ENCODE measurements at regions not wholly inside any gene's neighbourhood (a gene's known extent, or its start where the extent isn't known, plus 50 kb on each side); places are given as distances from the start of the nearest gene placed in this dataset.

DNA sequence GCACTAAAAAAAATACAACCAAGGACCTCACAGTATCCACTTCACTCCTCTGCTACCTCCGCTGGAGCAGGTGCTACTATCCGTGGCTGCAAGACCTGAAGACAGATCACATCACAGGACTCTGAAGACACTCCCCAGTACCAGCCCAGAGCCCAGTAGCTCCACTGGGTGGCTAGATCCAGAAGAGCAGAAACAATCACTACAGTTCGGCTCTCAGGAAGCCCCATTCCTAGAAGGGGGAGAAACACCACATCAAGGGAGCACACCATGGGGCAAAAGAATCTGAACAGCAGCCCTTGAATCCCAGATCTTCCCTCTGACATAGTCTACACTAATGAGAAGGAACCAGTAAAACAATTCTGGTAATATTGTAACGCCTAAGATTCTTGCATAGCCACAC, 494.0 kb upstream of the FAT3 start:
- H3K4me3 Mint-ChIP-seq = no peak overlapping the region
- no peaks in the 10 kb centered on the region for H3K36me3 Mint-ChIP-seq (ENCODE audit: low read depth)
- H3K4me1 Mint-ChIP-seq (ENCODE audit: low read depth) = no peaks in the 10 kb centered on the region
- H3K9me3 Mint-ChIP-seq = peaks cover 42% of the 10 kb centered on the region
- H3K27ac Mint-ChIP-seq = no peak overlapping the region
- DNase-seq (ENCODE audit: low spot score) = no peak
- no peaks in the 10 kb centered on the region for H3K27me3 Mint-ChIP-seq (ENCODE audit: low read depth)

DNA sequence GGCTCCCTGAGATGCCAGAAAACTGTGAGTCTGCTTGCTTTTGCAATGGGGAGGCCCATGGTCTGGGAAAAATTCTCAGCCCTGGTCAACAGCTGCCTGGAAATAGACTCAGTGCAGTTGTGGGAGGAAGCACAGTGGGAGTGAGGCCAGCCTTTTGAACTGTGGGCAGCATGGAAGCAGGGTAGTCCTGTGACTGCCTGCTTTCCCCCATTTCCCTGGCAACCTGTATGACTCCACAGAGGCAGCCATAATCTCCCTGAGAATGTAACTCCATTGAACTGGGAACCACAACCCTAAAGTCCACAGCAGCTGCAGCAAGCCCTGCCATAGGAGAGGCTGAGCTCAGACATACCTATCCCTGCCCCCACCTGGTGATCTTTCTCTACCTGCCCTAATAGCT, 494.6 kb upstream of the FAT3 start:
- DNase-seq (ENCODE audit: low spot score) = no peak
- peaks cover 36% of the 10 kb centered on the region for H3K9me3 Mint-ChIP-seq
- no peak overlapping the region for H3K4me3 Mint-ChIP-seq
- H3K27ac Mint-ChIP-seq = no peak overlapping the region
- no peaks in the 10 kb centered on the region for H3K27me3 Mint-ChIP-seq (ENCODE audit: low read depth)
- H3K4me1 Mint-ChIP-seq (ENCODE audit: low read depth) = no peaks in the 10 kb centered on the region
- H3K36me3 Mint-ChIP-seq (ENCODE audit: low read depth) = no peaks in the 10 kb centered on the region

DNA sequence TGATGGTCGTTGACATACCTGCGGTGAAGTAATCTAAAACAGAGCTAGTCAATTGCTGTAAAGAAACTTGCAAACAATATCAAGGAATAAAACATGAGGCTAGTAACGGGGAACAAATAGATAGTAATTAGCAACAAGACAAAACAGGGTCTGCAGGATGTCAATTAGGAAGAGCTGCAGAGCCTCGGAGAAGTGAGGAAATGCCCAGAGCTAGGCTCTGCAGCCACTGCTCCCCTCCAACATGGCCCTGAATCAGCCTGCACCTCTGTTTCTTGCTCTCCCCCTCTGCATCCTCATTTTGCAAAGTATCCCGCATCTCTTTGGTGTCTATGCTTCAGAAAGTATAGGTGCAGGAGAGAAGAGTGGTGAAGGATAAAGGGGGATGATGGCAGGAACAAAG, 507.4 kb upstream of the FAT3 start:
- DNase-seq (ENCODE audit: low spot score) = no peak
- Mint-ChIP-seq H3K9me3 (peaks cover 6% of the 10 kb centered on the region), H3K4me1 (ENCODE audit: low read depth) (no peaks in the 10 kb centered on the region), H3K4me3 (no peak overlapping the region), H3K36me3 (ENCODE audit: low read depth) (no peaks in the 10 kb centered on the region), H3K27ac (no peak overlapping the region), H3K27me3 (ENCODE audit: low read depth) (no peaks in the 10 kb centered on the region)

DNA sequence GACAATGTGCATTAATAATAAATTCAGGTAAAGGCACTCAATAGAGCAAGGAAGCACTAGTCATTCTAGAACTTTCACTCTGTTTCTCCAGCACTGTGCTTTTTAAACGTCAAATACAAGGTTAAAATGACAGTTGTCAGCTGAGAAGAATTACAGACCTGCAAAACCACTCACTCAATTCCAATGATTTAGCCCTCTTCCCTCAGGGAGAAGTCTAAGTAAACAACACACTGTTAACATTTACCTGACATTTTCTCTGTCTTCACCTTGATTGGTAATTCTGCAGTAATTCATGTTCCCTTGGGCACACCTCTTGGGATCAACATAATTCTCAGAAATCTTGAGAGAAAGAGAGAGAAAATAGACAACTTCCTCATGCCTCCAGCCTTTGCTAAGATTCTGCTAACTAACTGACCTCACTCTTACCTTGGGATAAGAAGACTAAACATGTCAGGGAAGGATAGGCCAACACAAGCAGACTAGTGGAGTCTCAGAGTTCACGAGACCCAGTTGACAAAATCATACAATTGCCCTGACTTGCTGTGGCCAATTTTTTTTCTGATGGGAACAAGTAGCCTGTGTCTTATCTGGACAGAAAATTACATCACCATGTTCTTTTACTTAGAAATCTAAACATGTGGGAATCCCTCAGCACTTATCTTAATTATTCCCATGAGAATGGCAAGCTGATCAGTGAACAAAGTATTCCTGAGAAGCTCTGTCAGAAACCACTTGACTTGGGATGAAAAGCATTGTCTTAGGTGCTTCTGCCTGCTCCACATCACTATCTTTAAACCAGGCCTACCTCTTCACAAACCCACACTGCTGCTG, 516.8 kb upstream of the FAT3 start:
- Mint-ChIP-seq H3K4me1 (ENCODE audit: low read depth) (no peaks in the 10 kb centered on the region), H3K9me3 (peaks cover 12% of the 10 kb centered on the region), H3K36me3 (ENCODE audit: low read depth) (no peaks in the 10 kb centered on the region), H3K4me3 (no peak overlapping the region), H3K27me3 (ENCODE audit: low read depth) (no peaks in the 10 kb centered on the region), H3K27ac (no peak overlapping the region)
- no peak for DNase-seq (ENCODE audit: low spot score)

DNA sequence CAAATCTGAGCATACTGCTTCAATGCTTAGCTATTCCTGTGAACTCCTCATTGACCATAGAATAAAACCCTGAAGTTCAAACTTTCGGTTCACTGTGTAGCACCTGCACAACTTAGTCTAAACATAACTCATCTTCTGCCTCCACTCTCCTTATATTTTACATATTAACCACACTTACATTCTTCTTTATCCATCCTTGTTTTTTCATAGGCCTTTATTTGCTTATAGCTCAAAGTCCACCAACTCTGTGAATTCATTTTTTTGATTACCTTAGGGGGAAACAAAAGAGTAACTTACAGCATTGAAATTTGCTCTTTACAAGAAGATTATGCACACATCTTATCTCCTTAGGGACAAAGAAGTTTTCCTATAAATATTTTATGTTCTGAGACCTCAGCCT, 521.6 kb upstream of the FAT3 start:
- H3K27ac Mint-ChIP-seq = no peak overlapping the region
- H3K4me3 Mint-ChIP-seq = no peak overlapping the region
- no peak for DNase-seq (ENCODE audit: low spot score)
- H3K36me3 Mint-ChIP-seq (ENCODE audit: low read depth) = no peaks in the 10 kb centered on the region
- peaks cover 15% of the 10 kb centered on the region for H3K9me3 Mint-ChIP-seq
- no peaks in the 10 kb centered on the region for H3K27me3 Mint-ChIP-seq (ENCODE audit: low read depth)
- no peaks in the 10 kb centered on the region for H3K4me1 Mint-ChIP-seq (ENCODE audit: low read depth)

DNA sequence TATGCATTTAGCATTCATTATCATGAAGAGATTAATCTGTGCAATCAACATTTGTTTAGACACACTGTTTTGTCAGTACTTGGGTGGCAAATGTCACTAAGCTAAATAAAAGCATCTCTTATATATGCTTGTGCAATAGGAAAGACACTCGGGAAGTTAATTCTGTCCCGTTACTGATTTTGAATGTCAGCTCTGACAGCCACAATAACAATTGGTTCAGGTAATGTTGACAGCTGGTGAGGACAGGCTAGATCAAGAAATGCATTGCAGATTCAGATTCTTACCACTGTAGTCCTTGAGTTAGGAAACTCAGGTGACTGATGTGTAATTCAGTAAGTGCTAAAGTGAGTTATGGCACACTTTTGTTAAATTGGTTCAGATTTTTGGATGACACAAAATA, 523.8 kb upstream of the FAT3 start:
- no peaks in the 10 kb centered on the region for H3K36me3 Mint-ChIP-seq (ENCODE audit: low read depth)
- H3K4me1 Mint-ChIP-seq (ENCODE audit: low read depth) = no peaks in the 10 kb centered on the region
- peaks cover 20% of the 10 kb centered on the region for H3K9me3 Mint-ChIP-seq
- DNase-seq (ENCODE audit: low spot score) = no peak
- H3K27ac Mint-ChIP-seq = no peak overlapping the region
- H3K27me3 Mint-ChIP-seq (ENCODE audit: low read depth) = no peaks in the 10 kb centered on the region
- no peak overlapping the region for H3K4me3 Mint-ChIP-seq

DNA sequence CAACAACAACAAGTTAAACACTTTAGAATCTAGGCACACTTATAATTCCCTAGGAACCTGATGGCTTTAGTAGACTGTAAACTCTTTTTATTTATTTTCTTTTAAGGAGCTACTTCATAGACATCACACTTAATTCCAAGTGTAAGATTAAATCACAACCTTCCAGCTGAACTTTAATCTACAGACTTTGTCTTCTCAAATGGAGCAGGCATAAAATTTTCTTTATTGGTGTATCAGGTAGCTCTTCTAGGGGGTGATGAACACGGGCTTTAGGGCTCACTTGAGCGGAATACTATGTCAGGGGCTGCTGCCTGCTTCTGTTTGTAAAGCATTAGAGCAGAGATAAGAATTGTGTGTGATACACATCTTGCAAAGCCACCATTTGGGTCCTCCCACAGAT, 525.8 kb upstream of the FAT3 start:
- H3K4me1 Mint-ChIP-seq (ENCODE audit: low read depth) = no peaks in the 10 kb centered on the region
- H3K27ac Mint-ChIP-seq = no peak overlapping the region
- H3K4me3 Mint-ChIP-seq = no peak overlapping the region
- no peaks in the 10 kb centered on the region for H3K27me3 Mint-ChIP-seq (ENCODE audit: low read depth)
- peaks cover 21% of the 10 kb centered on the region for H3K9me3 Mint-ChIP-seq
- no peaks in the 10 kb centered on the region for H3K36me3 Mint-ChIP-seq (ENCODE audit: low read depth)
- DNase-seq (ENCODE audit: low spot score) = no peak

DNA sequence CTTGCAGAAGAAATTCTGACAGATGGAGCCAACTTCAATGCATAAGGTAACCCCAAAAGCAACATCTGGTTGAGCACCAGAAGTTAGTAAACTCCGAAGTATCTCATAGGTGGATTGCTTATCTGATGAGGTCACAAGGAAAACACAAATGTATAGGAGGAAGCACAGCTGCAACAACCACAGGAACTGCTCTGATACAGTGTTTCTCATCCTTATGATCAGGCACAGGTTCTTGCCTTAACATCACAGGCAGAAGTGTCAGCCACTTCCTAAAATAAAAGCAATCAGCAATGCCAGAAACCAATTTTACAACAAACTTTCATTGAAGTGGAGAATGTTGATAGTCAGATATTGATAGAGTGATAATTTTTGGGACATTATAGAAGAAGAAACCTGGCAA, 530.3 kb upstream of the FAT3 start:
- Mint-ChIP-seq H3K27ac (no peak overlapping the region), H3K4me1 (ENCODE audit: low read depth) (no peaks in the 10 kb centered on the region), H3K9me3 (peaks cover 18% of the 10 kb centered on the region), H3K4me3 (no peak overlapping the region), H3K36me3 (ENCODE audit: low read depth) (no peaks in the 10 kb centered on the region), H3K27me3 (ENCODE audit: low read depth) (no peaks in the 10 kb centered on the region)
- DNase-seq (ENCODE audit: low spot score) = no peak

DNA sequence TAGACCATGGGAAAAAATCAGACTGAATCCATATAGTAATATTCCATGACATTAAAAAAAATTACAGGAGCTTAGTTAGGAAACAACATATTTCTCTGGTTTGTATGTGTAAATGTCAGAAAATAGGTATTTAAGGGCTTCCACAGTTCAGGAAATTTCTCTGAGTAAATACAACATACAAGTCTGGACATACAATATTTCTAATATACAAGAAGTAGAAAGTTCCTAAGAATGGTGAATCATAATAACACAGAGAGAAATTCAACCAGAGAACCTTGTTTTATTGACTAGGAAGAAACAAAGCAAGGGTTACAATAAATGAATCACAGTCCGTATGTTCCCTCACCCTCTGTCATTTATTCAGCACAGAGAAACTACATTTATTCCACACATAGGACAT, 532.7 kb upstream of the FAT3 start:
- Mint-ChIP-seq H3K9me3 (peaks cover 17% of the 10 kb centered on the region), H3K27me3 (ENCODE audit: low read depth) (no peaks in the 10 kb centered on the region), H3K27ac (no peak overlapping the region), H3K4me3 (no peak overlapping the region), H3K4me1 (ENCODE audit: low read depth) (no peaks in the 10 kb centered on the region), H3K36me3 (ENCODE audit: low read depth) (no peaks in the 10 kb centered on the region)
- DNase-seq (ENCODE audit: low spot score) = no peak

DNA sequence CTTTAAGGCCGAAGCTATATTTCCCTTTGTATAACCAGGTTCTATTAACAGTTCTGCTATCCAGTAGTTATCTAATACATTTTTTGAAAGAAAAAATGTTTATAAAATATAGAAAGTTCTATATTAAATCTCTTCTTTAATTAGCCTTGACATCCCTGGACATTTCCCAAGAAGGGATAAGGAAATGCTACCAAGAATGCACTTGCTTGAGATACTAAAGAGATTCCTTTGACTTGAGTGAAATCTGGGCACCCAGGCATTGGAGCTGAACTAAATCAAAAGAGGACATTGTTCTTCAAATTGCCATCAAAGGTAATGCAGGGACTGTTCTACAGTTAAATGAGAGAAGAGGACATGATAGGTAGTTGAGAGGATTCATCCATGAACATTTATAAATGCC, 535.9 kb upstream of the FAT3 start:
- Mint-ChIP-seq H3K27me3 (ENCODE audit: low read depth) (no peaks in the 10 kb centered on the region), H3K9me3 (peaks cover 13% of the 10 kb centered on the region), H3K27ac (no peak overlapping the region), H3K36me3 (ENCODE audit: low read depth) (no peaks in the 10 kb centered on the region), H3K4me3 (no peak overlapping the region), H3K4me1 (ENCODE audit: low read depth) (no peaks in the 10 kb centered on the region)
- DNase-seq (ENCODE audit: low spot score) = no peak

DNA sequence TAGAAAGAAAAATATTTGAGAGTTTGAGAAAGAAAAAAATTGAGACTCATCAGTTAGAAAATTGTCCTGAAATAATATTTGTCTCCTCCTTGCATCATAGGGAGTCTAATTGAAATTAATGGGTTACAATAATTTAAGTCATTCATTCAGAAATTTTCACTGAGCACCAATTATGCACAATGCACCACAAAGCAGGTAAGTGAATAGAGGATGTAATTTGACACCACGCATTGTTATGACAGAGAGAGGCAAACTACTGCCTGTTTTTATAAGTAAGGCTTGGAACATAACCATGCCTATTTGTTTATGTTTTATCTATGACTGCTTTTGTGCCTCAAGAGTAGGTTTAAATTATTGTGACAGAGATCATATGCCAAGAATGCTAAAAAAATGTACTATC, 537.9 kb upstream of the FAT3 start:
- Mint-ChIP-seq H3K4me1 (ENCODE audit: low read depth) (no peaks in the 10 kb centered on the region), H3K9me3 (peaks cover 8% of the 10 kb centered on the region), H3K36me3 (ENCODE audit: low read depth) (no peaks in the 10 kb centered on the region), H3K27ac (no peak overlapping the region), H3K27me3 (ENCODE audit: low read depth) (no peaks in the 10 kb centered on the region), H3K4me3 (no peak overlapping the region)
- DNase-seq (ENCODE audit: low spot score) = no peak

DNA sequence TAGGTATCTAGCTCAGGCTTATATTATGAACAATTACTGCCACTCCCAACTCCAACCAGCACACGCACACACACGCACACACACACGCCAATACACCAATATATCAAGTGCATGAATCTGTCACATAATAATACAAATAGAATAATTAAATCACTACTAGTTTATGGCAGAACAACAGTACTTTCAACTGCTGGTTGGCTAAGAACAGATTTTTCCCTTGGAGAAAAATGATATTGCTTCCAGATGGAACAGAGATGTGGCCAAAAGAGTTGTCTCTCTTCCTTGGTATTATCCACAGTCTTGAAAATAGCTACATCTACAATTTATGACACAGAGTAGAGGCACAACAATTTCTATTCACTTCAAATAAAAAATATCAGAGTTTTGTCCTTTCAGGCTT, 538.3 kb upstream of the FAT3 start:
- Mint-ChIP-seq H3K36me3 (ENCODE audit: low read depth) (no peaks in the 10 kb centered on the region), H3K4me1 (ENCODE audit: low read depth) (no peaks in the 10 kb centered on the region), H3K9me3 (peaks cover 10% of the 10 kb centered on the region), H3K27ac (no peak overlapping the region), H3K27me3 (ENCODE audit: low read depth) (no peaks in the 10 kb centered on the region), H3K4me3 (no peak overlapping the region)
- no peak for DNase-seq (ENCODE audit: low spot score)

DNA sequence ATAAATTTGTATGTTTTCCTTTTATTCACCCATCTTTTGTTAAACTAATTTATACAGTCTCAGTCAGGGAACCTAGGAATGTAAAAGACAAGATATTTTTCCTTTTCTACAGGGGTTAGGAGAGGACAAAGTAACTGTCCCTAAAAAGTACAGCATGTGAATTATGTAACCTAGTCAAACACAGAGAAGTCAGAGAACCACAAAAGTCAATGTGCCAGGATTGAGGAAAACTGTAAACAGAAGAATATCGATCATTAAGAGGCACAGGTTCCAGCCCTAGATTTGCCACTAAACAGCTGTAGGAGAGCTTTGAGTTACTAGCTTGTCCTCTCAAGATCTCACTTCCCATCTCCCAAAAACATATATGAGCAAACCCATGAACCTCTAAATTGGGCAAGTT, 550.9 kb upstream of the FAT3 start:
- no peak overlapping the region for H3K27ac Mint-ChIP-seq
- no peaks in the 10 kb centered on the region for H3K36me3 Mint-ChIP-seq (ENCODE audit: low read depth)
- H3K27me3 Mint-ChIP-seq (ENCODE audit: low read depth) = no peaks in the 10 kb centered on the region
- no peaks in the 10 kb centered on the region for H3K4me1 Mint-ChIP-seq (ENCODE audit: low read depth)
- H3K9me3 Mint-ChIP-seq = peaks cover 42% of the 10 kb centered on the region
- no peak for DNase-seq (ENCODE audit: low spot score)
- no peak overlapping the region for H3K4me3 Mint-ChIP-seq

DNA sequence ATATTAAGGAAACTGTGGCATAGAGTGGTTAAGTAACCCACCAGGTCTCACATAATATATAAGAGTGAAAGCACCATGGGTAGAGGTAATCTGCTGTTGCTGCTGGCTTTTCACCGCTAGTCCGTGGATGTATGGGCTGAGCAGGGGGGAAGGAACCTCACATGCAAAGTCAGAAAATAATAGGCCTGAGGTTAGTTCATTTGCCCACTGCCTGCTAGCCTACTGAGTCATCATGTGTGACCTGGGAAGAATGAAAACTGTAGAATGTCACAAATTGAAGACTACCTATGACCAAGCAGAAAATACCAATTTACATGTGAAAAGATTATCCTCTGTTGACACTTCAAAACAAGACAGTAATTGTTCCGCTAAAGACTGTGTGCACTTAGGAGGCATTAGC, 560.1 kb upstream of the FAT3 start:
- Mint-ChIP-seq H3K4me1 (ENCODE audit: low read depth) (no peaks in the 10 kb centered on the region), H3K27ac (no peak overlapping the region), H3K27me3 (ENCODE audit: low read depth) (no peaks in the 10 kb centered on the region), H3K9me3 (peaks cover 16% of the 10 kb centered on the region), H3K36me3 (ENCODE audit: low read depth) (no peaks in the 10 kb centered on the region), H3K4me3 (no peak overlapping the region)
- DNase-seq (ENCODE audit: low spot score) = no peak

DNA sequence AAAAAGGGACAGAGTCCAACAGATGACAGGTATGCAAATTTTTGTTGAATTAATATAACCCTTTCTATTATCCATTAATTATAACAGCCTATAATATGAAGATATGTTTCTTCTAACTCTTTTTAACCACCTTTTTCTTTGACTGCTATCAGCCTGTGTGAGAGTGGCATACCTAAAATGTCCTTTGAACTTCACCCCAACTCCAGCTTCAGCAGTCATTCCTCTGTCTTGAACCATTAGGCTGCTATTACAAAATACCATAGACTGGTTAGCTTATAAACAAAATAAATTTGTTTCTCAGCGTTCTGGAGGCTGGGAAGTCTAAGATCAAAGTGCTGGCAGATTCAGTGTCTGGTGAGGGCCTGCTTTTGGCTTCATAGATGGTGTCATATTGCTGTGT, 564.6 kb upstream of the FAT3 start:
- Mint-ChIP-seq H3K9me3 (peaks cover 10% of the 10 kb centered on the region), H3K27me3 (ENCODE audit: low read depth) (no peaks in the 10 kb centered on the region), H3K27ac (no peak overlapping the region), H3K36me3 (ENCODE audit: low read depth) (no peaks in the 10 kb centered on the region), H3K4me1 (ENCODE audit: low read depth) (no peaks in the 10 kb centered on the region), H3K4me3 (no peak overlapping the region)
- no peak for DNase-seq (ENCODE audit: low spot score)
